GM23338 (cell line): ENCODE measurements at regions not wholly inside any gene's neighbourhood (a gene's known extent, or its start where the extent isn't known, plus 50 kb on each side); places are given as distances from the start of the nearest gene placed in this dataset.

Source experiments
- ATAC-seq: fragments of 200-7000 bp; cut with Tn5 transposase; 3 replicates; pipeline ENCODE4 v1.9.1; 2020
- DNase-seq: peaks from one replicate; pipeline ENCODE4 v3.0.0-alpha.2; 2015; ENCODE audit warnings: low spot score
- H2AFZ ChIP-seq: fragments of 200-600 bp; sonication (generic); 2 replicates; pipeline ENCODE4 v1.8.0; 2016; ENCODE audit warnings: antibody characterized with exemption, mild to moderate bottlenecking, moderate library complexity
- H3F3A ChIP-seq: fragments of 200-600 bp; sonication (generic); replicated peaks from 2 replicates; pipeline ENCODE4 v1.8.0; 2017; ENCODE audit warnings: antibody characterized with exemption, mixed run types, low read depth
- H3K27ac ChIP-seq: fragments of 200-600 bp; sonication (generic); 2 replicates; pipeline ENCODE4 v1.6.1; 2016; ENCODE audit warnings: low read depth
- H3K27me3 ChIP-seq: fragments of 200-600 bp; sonication (generic); 2 replicates; pipeline ENCODE4 v1.8.0; 2016; ENCODE audit warnings: mild to moderate bottlenecking, mixed run types, moderate library complexity; ENCODE audit not compliant: insufficient read depth
- H3K36me3 ChIP-seq: fragments of 200-600 bp; sonication (generic); 2 replicates; pipeline ENCODE4 v1.8.0; 2016; ENCODE audit warnings: mild to moderate bottlenecking; ENCODE audit not compliant: insufficient read depth
- H3K4me1 ChIP-seq: fragments of 200-600 bp; sonication (generic); 2 replicates; pipeline ENCODE4 v1.8.0; 2016; ENCODE audit warnings: mild to moderate bottlenecking, moderate library complexity; ENCODE audit not compliant: insufficient read depth
- H3K4me2 ChIP-seq: fragments of 200-600 bp; sonication (generic); 2 replicates; pipeline ENCODE4 v1.7.1; 2017; ENCODE audit warnings: mixed run types
- H3K4me3 ChIP-seq: fragments of 200-600 bp; sonication (generic); 2 replicates; pipeline ENCODE4 v1.6.1; 2016; ENCODE audit warnings: mixed run types
- H3K79me2 ChIP-seq: fragments of 200-600 bp; sonication (generic); replicated peaks from 2 replicates; pipeline ENCODE4 v1.8.0; 2017; ENCODE audit warnings: mild to moderate bottlenecking; ENCODE audit not compliant: insufficient read depth
- H3K9me2 ChIP-seq: fragments of 200-600 bp; sonication (generic); 2 replicates; pipeline ENCODE4 v1.8.0; 2017; ENCODE audit not compliant: insufficient read depth
- H4K20me1 ChIP-seq: fragments of 200-600 bp; sonication (generic); replicated peaks from 2 replicates; pipeline ENCODE4 v1.8.0; 2017; ENCODE audit warnings: mild to moderate bottlenecking; ENCODE audit not compliant: insufficient read depth
- H3K27ac Mint-ChIP-seq: 2 replicates; pipeline ENCODE4 v1.8.0; 2020; ENCODE audit warnings: inconsistent platforms, mild to moderate bottlenecking, moderate library complexity, mixed read lengths
- H3K27me3 Mint-ChIP-seq: 3 replicates; pipeline ENCODE4 v1.8.0; 2022; ENCODE audit warnings: low read depth, mild to moderate bottlenecking, moderate library complexity, mixed read lengths, inconsistent platforms; ENCODE audit not compliant: insufficient read depth, poor library complexity
- H3K36me3 Mint-ChIP-seq: 3 replicates; pipeline ENCODE4 v1.8.0; 2021; ENCODE audit warnings: low read depth, mild to moderate bottlenecking, inconsistent platforms, moderate library complexity, mixed read lengths
- H3K4me1 Mint-ChIP-seq: 3 replicates; pipeline ENCODE4 v1.8.0; 2020; ENCODE audit warnings: mild to moderate bottlenecking, inconsistent platforms, mixed read lengths
- H3K4me3 Mint-ChIP-seq: 3 replicates; pipeline ENCODE4 v1.8.0; 2021; ENCODE audit warnings: moderate library complexity, mild to moderate bottlenecking, inconsistent platforms, mixed read lengths
- H3K9me3 Mint-ChIP-seq: 3 replicates; pipeline ENCODE4 v1.8.0; 2020; ENCODE audit warnings: moderate library complexity, mild to moderate bottlenecking, inconsistent platforms, mixed read lengths
- CREB1 ChIP-seq: fragments of 250-450 bp; sonication (Bioruptor Pico); IDR thresholded peaks from 2 replicates; pipeline ENCODE4 v1.5.0; 2020; ENCODE audit warnings: low read depth, mild to moderate bottlenecking, moderate library complexity
- CTCF ChIP-seq, 2 experiments: fragments of 200-600 bp in 1 of 2; sonication (generic) in 1 of 2; conservative IDR thresholded peaks; 2 replicates each; pipeline versions ENCODE4 v1.5.1 to v1.6.1; 2016 to 2017; ENCODE audit warnings: antibody characterized with exemption in 2 of 2, low read depth in 2 of 2, mild to moderate bottlenecking in 2 of 2, moderate library complexity in 1 of 2
- ETS1 ChIP-seq: IDR thresholded peaks from 2 replicates; pipeline ENCODE4 v1.6.1; 2016; ENCODE audit warnings: antibody characterized with exemption
- REST ChIP-seq: IDR thresholded peaks from one replicate; pipeline ENCODE4 v1.6.1; 2018; ENCODE audit warnings: antibody characterized with exemption; ENCODE audit not compliant: unreplicated experiment
- ZNF462 ChIP-seq: fragments of 250-450 bp; sonication (Bioruptor Pico); IDR thresholded peaks from 2 replicates; pipeline ENCODE4 v1.5.0; 2020; ENCODE audit warnings: mild to moderate bottlenecking, moderate library complexity

GRCh38 chr18:61741881-61742454 lies 150.8 kb downstream of the RNF152 start:
- H3K9me2 ChIP-seq: 0 out of 2 replicates have a peak, but pooled peaks cover 3% of the 10 kb centered on the region
- Mint-ChIP-seq H3K9me3 (no peaks in the 10 kb centered on the region), H3K4me3 (no peak overlapping the region), H3K27me3 (peaks cover 2% of the 10 kb centered on the region), H3K4me1 (no peaks in the 10 kb centered on the region), H3K36me3 (no peaks in the 10 kb centered on the region), H3K27ac (no peak overlapping the region)
- H3K4me1 ChIP-seq: no peaks in the 10 kb centered on the region
- H3K4me2 ChIP-seq: no peak overlapping the region
- no peaks in the 10 kb centered on the region for H3K36me3 ChIP-seq
- ATAC-seq (no peak), DNase-seq (no peak)
- H2AFZ ChIP-seq: no peak overlapping the region
- H3K4me3 ChIP-seq: no peak overlapping the region
- no peaks in the 10 kb centered on the region for H3K27me3 ChIP-seq
- H4K20me1 ChIP-seq: no peaks in the 10 kb centered on the region
- H3K27ac ChIP-seq: no peak overlapping the region
- no peaks in the 10 kb centered on the region for H3F3A ChIP-seq
- TF ChIP-seq REST: no peak
- no peak for TF ChIP-seq CTCF (conservative IDR thresholded peaks at IDR 0.05; ENCODE audit: low read depth in 2 of 2)
- no peak for TF ChIP-seq CREB1
- no peak for TF ChIP-seq ETS1
- TF ChIP-seq ZNF462 (CRISPR knock-in tag): no peak
- H3K79me2 ChIP-seq: no peaks in the 10 kb centered on the region
